Neural progenitor cell (in vitro differentiated cells): ENCODE measurements at regions not wholly inside any gene's neighbourhood (a gene's known extent, or its start where the extent isn't known, plus 50 kb on each side); places are given as distances from the start of the nearest gene placed in this dataset.

Experiments
- CTCF ChIP-seq: fragments of 200-600 bp; sonication (generic); IDR thresholded peaks from 2 replicates; pipeline ENCODE4 v1.5.1; 2017; ENCODE audit warnings: antibody characterized with exemption, mild to moderate bottlenecking
- EZH2 ChIP-seq: fragments of 200-600 bp; sonication (generic); IDR thresholded peaks from 2 replicates; pipeline ENCODE4 v1.6.1; 2017; ENCODE audit warnings: antibody characterized with exemption, mild to moderate bottlenecking, moderate library complexity

GRCh38 chr6:14766391-14766994 is 479.4 kb upstream of the JARID2 start:
- TF ChIP-seq CTCF (no peak), EZH2 (no peak)
